IMR-90 (cell line): ENCODE measurements at regions not wholly inside any gene's neighbourhood (a gene's known extent, or its start where the extent isn't known, plus 50 kb on each side); places are given as distances from the start of the nearest gene placed in this dataset.

Source experiments
- CTCF ChIP-seq: conservative IDR thresholded peaks from 2 replicates; pipeline ENCODE4 v1.5.1; 2012; ENCODE audit warnings: mild to moderate bottlenecking, low read depth, low read length, improper control_type of control experiment
- MAFK ChIP-seq: IDR thresholded peaks from 2 replicates; pipeline ENCODE4 v1.6.1; 2012; ENCODE audit warnings: low read depth, low read length, improper control_type of control experiment
- USF2 ChIP-seq: fragments of 150-350 bp; IDR thresholded peaks from 2 replicates; pipeline ENCODE4 v1.6.1; 2017; ENCODE audit warnings: mild to moderate bottlenecking, antibody characterized with exemption, low read length, low read depth

GRCh38 chr21:27580276-27580675 lies 613.4 kb upstream of the ADAMTS5 start:
- no peak for TF ChIP-seq USF2
- TF ChIP-seq CTCF: no peak
- no peak for TF ChIP-seq MAFK
